Caco-2 (cell line): ENCODE measurements at regions not wholly inside any gene's neighbourhood (a gene's known extent, or its start where the extent isn't known, plus 50 kb on each side); places are given as distances from the start of the nearest gene placed in this dataset.

ENCODE experiments used
- BruUV-seq: library from RNA; stranded (reverse); fragments of 400-500 nt; replicated peaks from 2 replicates; lab custom pipeline; 2021; lab: Mats Ljungman, UMichigan
- CTCF ChIA-PET: fragments of 300-600 bp; sonication (Branson Sonifier 250); formaldehyde crosslinking; loops from one replicate; lab custom pipeline; 2022; ENCODE audit warnings: antibody characterized with exemption; lab: Charles Lee
- POLR2A ChIA-PET: fragments of 300-600 bp; sonication (Branson Sonifier 250); formaldehyde crosslinking; loops from one replicate; lab custom pipeline; 2022; ENCODE audit warnings: antibody characterized with exemption; lab: Charles Lee
- DNase-seq, 2 experiments: peaks; one replicate each; pipeline versions ENCODE4 v3.0.0 to v3.0.0-alpha.2; 2020 to 2022
- H3K27me3 ChIP-seq: replicated peaks from 2 replicates; pipeline ENCODE4 v1.6.0; 2011; ENCODE audit warnings: low read length; ENCODE audit not compliant: control insufficient read depth, insufficient read depth
- H3K36me3 ChIP-seq: 2 replicates; pipeline ENCODE4 v1.5.1; 2011; ENCODE audit warnings: low read length; ENCODE audit not compliant: control insufficient read depth, insufficient read depth
- H3K4me1 ChIP-seq: fragments of 250-450 bp; sonication (Bioruptor Pico); 2 replicates; pipeline ENCODE4 v1.5.1; 2020; ENCODE audit warnings: mild to moderate bottlenecking
- H3K4me3 ChIP-seq: 2 replicates; pipeline ENCODE4 v1.5.1; 2011; ENCODE audit warnings: low read depth, mild to moderate bottlenecking, control low read depth, low read length
- H3K9me3 ChIP-seq: fragments of 250-450 bp; sonication (Bioruptor Pico); 2 replicates; pipeline ENCODE4 v1.5.1; 2020; ENCODE audit warnings: mild to moderate bottlenecking, moderate library complexity
- H3K27ac Mint-ChIP-seq: one replicate; pipeline ENCODE4 v1.8.0; 2022; ENCODE audit warnings: mixed read lengths; ENCODE audit not compliant: unreplicated experiment
- H3K27me3 Mint-ChIP-seq: one replicate; pipeline ENCODE4 v1.8.0; 2022; ENCODE audit warnings: mixed read lengths; ENCODE audit not compliant: insufficient read depth, unreplicated experiment
- H3K36me3 Mint-ChIP-seq: one replicate; pipeline ENCODE4 v1.8.0; 2022; ENCODE audit warnings: mild to moderate bottlenecking, mixed read lengths; ENCODE audit not compliant: insufficient read depth, unreplicated experiment
- H3K4me1 Mint-ChIP-seq: one replicate; pipeline ENCODE4 v1.8.0; 2022; ENCODE audit warnings: low read depth, mixed read lengths; ENCODE audit not compliant: unreplicated experiment
- H3K4me3 Mint-ChIP-seq: one replicate; pipeline ENCODE4 v1.8.0; 2022; ENCODE audit warnings: mild to moderate bottlenecking, moderate library complexity, mixed read lengths; ENCODE audit not compliant: unreplicated experiment
- H3K9me3 Mint-ChIP-seq: one replicate; pipeline ENCODE4 v1.8.0; 2022; ENCODE audit warnings: mixed read lengths; ENCODE audit not compliant: unreplicated experiment
- intact Hi-C: fragments of 100-400 bp; cut with micrococcal nuclease; formaldehyde crosslinking; loops from one replicate; pipeline ENCODE4 v1.10.0; 2022; ENCODE audit not compliant: unreplicated experiment
- TF ChIP-seq, protein P1 (sequence below), 2 experiments: fragments of 200-600 bp in 1 of 2; IDR thresholded peaks; 1 replicate in 1 of 2; 2 replicates in 1 of 2; pipeline versions ENCODE4 v1.5.1 to v1.8.0; 2011 to 2022; ENCODE audit warnings: antibody characterized with exemption in 1 of 2, control low read depth in 1 of 2, inconsistent platforms in 1 of 2, low read depth in 1 of 2, low read length in 1 of 2, mild to moderate bottlenecking in 1 of 2, moderate library complexity in 1 of 2; ENCODE audit not compliant: insufficient read depth in 1 of 2, severe bottlenecking in 1 of 2, unreplicated experiment in 1 of 2

DNA sequence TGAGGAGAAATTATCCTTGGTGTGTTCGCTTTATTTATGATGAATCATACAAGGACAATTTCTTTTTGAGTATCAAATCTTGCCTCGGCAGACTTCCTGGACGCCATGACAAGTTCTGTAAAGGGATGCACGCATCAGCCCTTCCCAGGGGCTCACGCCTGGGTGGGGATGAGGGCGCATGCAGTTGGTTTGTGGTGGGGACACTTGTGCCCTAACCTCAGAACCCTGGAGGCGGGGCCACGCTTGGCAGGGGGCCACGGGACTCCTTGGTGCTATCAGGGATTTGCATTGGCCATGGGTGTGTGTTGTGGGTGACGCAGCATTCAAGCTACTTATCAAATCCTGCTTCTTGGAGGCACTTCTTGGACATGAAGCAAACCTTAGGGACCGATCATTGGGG lies 143.8 kb upstream of the RTL1 start:
- BruUV-seq: no TSS peak

DNA sequence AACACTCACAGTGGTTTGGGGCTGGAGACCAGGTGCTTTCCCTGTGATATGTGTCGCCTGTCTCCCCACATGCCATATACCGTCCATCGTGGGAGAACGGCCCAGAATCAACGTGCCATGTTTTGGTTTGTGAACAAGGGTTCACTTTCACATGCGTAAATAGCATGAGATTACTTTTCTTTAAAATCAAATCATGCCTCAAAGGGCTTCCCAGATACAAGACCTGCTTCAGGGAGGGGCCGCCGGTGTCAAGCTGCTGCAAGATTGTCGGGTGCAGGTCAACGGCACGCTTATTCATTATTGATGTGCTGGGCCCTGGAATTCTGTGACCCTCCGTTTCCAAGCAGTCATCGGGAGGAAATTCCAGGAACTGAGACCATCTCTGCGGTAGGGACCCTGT lies 145.2 kb upstream of the RTL1 start:
- Histone ChIP-seq H3K4me3 (no peak overlapping the region), H3K4me1 (no peaks in the 10 kb centered on the region), H3K36me3 (no peaks in the 10 kb centered on the region), H3K9me3 (no peaks in the 10 kb centered on the region), H3K27me3 (no peaks in the 10 kb centered on the region)
- no peak for DNase-seq
- CTCF ChIA-PET: no interaction called here
- BruUV-seq: no TSS peak
- Mint-ChIP-seq H3K4me1 (no peaks in the 10 kb centered on the region), H3K27ac (no peak overlapping the region), H3K36me3 (no peaks in the 10 kb centered on the region), H3K4me3 (no peak overlapping the region), H3K9me3 (no peaks in the 10 kb centered on the region), H3K27me3 (peaks cover 3% of the 10 kb centered on the region)
- POLR2A ChIA-PET: no interaction called here
- TF ChIP-seq, protein P1, sequence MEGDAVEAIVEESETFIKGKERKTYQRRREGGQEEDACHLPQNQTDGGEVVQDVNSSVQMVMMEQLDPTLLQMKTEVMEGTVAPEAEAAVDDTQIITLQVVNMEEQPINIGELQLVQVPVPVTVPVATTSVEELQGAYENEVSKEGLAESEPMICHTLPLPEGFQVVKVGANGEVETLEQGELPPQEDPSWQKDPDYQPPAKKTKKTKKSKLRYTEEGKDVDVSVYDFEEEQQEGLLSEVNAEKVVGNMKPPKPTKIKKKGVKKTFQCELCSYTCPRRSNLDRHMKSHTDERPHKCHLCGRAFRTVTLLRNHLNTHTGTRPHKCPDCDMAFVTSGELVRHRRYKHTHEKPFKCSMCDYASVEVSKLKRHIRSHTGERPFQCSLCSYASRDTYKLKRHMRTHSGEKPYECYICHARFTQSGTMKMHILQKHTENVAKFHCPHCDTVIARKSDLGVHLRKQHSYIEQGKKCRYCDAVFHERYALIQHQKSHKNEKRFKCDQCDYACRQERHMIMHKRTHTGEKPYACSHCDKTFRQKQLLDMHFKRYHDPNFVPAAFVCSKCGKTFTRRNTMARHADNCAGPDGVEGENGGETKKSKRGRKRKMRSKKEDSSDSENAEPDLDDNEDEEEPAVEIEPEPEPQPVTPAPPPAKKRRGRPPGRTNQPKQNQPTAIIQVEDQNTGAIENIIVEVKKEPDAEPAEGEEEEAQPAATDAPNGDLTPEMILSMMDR (IDR thresholded peaks at IDR 0.05; ENCODE audit: insufficient read depth in 1 of 2, low read depth in 1 of 2, low read length in 1 of 2, severe bottlenecking in 1 of 2, unreplicated experiment in 1 of 2): no peak
- intact Hi-C loops: no loop called here

More for the DNA sequence above, 143.8 kb upstream of the RTL1 start:
- intact Hi-C loops: no loop called here
- CTCF ChIA-PET: no interaction called here
- no peaks in the 10 kb centered on the region for H3K36me3 Mint-ChIP-seq
- H3K27ac Mint-ChIP-seq: no peak overlapping the region
- TF ChIP-seq, protein P1 (IDR thresholded peaks at IDR 0.05; ENCODE audit: insufficient read depth in 1 of 2, low read depth in 1 of 2, low read length in 1 of 2, severe bottlenecking in 1 of 2, unreplicated experiment in 1 of 2): no peak
- POLR2A ChIA-PET: no interaction called here
- DNase-seq: no peak
- H3K27me3 Mint-ChIP-seq: peaks cover 3% of the 10 kb centered on the region
- H3K4me3 Mint-ChIP-seq: no peak overlapping the region
- H3K4me1 Mint-ChIP-seq: no peaks in the 10 kb centered on the region
- no peaks in the 10 kb centered on the region for H3K9me3 Mint-ChIP-seq
- H3K36me3 ChIP-seq: no peaks in the 10 kb centered on the region
- no peaks in the 10 kb centered on the region for H3K9me3 ChIP-seq
- H3K4me3 ChIP-seq: no peak overlapping the region
- H3K4me1 ChIP-seq: no peaks in the 10 kb centered on the region
- no peaks in the 10 kb centered on the region for H3K27me3 ChIP-seq

DNA sequence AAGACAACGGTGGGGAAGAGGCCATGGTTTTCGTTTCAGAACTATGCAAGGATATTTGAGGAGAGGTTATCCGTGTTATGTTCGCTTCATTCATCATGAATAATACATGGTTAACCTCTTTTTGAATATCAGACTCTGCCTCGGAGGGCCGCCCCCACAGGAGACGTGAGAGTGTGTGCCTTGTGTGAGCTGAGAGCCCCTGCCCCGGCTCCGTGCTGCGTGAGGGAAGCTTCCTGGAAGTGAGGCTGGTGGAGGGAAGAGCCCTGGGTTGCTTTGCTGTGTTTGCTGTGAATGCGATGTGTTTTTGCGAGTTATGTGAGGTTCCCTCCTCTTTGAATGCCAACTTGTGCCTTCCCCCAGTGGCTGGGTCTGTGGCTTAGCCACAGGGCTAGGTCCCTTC lies 146.0 kb upstream of the RTL1 start:
- no peaks in the 10 kb centered on the region for H3K4me1 Mint-ChIP-seq
- Histone ChIP-seq H3K27me3 (no peaks in the 10 kb centered on the region), H3K36me3 (no peaks in the 10 kb centered on the region), H3K4me3 (no peak overlapping the region), H3K9me3 (no peaks in the 10 kb centered on the region), H3K4me1 (no peaks in the 10 kb centered on the region)
- H3K27ac Mint-ChIP-seq: no peak overlapping the region
- no peak overlapping the region for H3K4me3 Mint-ChIP-seq
- H3K9me3 Mint-ChIP-seq: no peaks in the 10 kb centered on the region
- H3K27me3 Mint-ChIP-seq: peaks cover 3% of the 10 kb centered on the region
- H3K36me3 Mint-ChIP-seq: no peaks in the 10 kb centered on the region
- BruUV-seq: no TSS peak
- TF ChIP-seq, protein P1 (IDR thresholded peaks at IDR 0.05; ENCODE audit: insufficient read depth in 1 of 2, low read depth in 1 of 2, low read length in 1 of 2, severe bottlenecking in 1 of 2, unreplicated experiment in 1 of 2): no peak
- ChIA-PET CTCF (no interaction called here), POLR2A (no interaction called here)
- intact Hi-C loops: no loop called here
- no peak for DNase-seq
